K562 (cell line): ENCODE measurements at regions not wholly inside any gene's neighbourhood (a gene's known extent, or its start where the extent isn't known, plus 50 kb on each side); places are given as distances from the start of the nearest gene placed in this dataset.
A peak's percentile ranks its signal among the peaks of the same experiment; 100 is the strongest.

ENCODE experiments used
- ASH1L ChIP-seq: fragments of 450-650 bp; IDR thresholded peaks from 2 replicates; pipeline ENCODE4 v1.6.1; 2018; ENCODE audit warnings: borderline replicate concordance, mild to moderate bottlenecking, low read depth; ENCODE audit not compliant: partially characterized antibody
- CHD1 ChIP-seq: fragments of 200-600 bp; sonication (generic); IDR thresholded peaks from one replicate; pipeline ENCODE4 v1.6.1; 2012; ENCODE audit warnings: mild to moderate bottlenecking, moderate library complexity, low read length, inconsistent platforms
- CREB5 ChIP-seq: fragments of 250-450 bp; sonication (Bioruptor Pico); IDR thresholded peaks from 2 replicates; pipeline ENCODE4 v1.5.0; 2020; ENCODE audit warnings: mild to moderate bottlenecking
- GABPA ChIP-seq: fragments of 200-800 bp; sonication (Bioruptor generic); conservative IDR thresholded peaks from 2 replicates; pipeline ENCODE4 v1.6.1; 2016; ENCODE audit warnings: low read depth, missing genetic modification characterization, missing compliant biosample characterization
- HDGF ChIP-seq: fragments of 450-650 bp; IDR thresholded peaks from 2 replicates; pipeline ENCODE4 v1.6.1; 2016
- HES1 ChIP-seq: fragments of 450-650 bp; IDR thresholded peaks from 2 replicates; pipeline ENCODE4 v1.6.1; 2016; ENCODE audit warnings: low read depth, mild to moderate bottlenecking, moderate library complexity
- HEY1 ChIP-seq: fragments of 250-450 bp; sonication (Bioruptor Pico); IDR thresholded peaks from 2 replicates; pipeline ENCODE4 v1.5.0; 2020; ENCODE audit warnings: mild to moderate bottlenecking, moderate library complexity, borderline replicate concordance
- HLTF ChIP-seq: fragments of 450-650 bp; IDR thresholded peaks from 2 replicates; pipeline ENCODE4 v1.6.1; 2016
- KLF16 ChIP-seq: IDR thresholded peaks from 2 replicates; pipeline ENCODE4 v1.6.1; 2016; ENCODE audit warnings: antibody characterized with exemption
- PHF8 ChIP-seq: fragments of 200-600 bp; sonication (generic); IDR thresholded peaks from 2 replicates; pipeline ENCODE4 v1.6.1; 2012; ENCODE audit warnings: mixed run types, mild to moderate bottlenecking, inconsistent platforms, low read length, moderate library complexity, borderline replicate concordance
- PTTG1 ChIP-seq: fragments of 450-650 bp; IDR thresholded peaks from 2 replicates; pipeline ENCODE4 v1.6.1; 2016; ENCODE audit warnings: low read depth, mild to moderate bottlenecking, missing genetic modification characterization, missing compliant biosample characterization
- RHOXF2B ChIP-seq: fragments of 250-450 bp; sonication (Bioruptor Pico); conservative IDR thresholded peaks from 2 replicates; pipeline ENCODE4 v1.5.1; 2021
- SAFB ChIP-seq: fragments of 200-400 bp; formaldehyde crosslinking; IDR thresholded peaks from 2 replicates; pipeline ENCODE4 v1.6.1; 2017; ENCODE audit warnings: low read depth, low read length, borderline replicate concordance
- SMAD2 ChIP-seq: fragments of 150-350 bp; IDR thresholded peaks from 2 replicates; pipeline ENCODE4 v1.6.1; 2014; ENCODE audit warnings: low read depth, mild to moderate bottlenecking, low read length
- SNIP1 ChIP-seq: fragments of 450-650 bp; IDR thresholded peaks from 2 replicates; pipeline ENCODE4 v1.7.1; 2017; ENCODE audit warnings: low read depth, mild to moderate bottlenecking
- SOX6 ChIP-seq: fragments of 450-650 bp; IDR thresholded peaks from 2 replicates; pipeline ENCODE4 v1.6.1; 2014; ENCODE audit warnings: mild to moderate bottlenecking
- SP1 ChIP-seq: sonication (generic); formaldehyde crosslinking; IDR thresholded peaks from 2 replicates; pipeline ENCODE4 v1.8.1; 2022; ENCODE audit warnings: mild to moderate bottlenecking, missing genetic modification reagents
- TEAD1 ChIP-seq, 2 experiments: fragments of 450-650 bp in 1 of 2; sonication (generic) in 1 of 2; formaldehyde crosslinking; IDR thresholded peaks; 2 replicates each; pipeline versions ENCODE4 v1.4.0 to v1.8.0; 2020 to 2022; ENCODE audit warnings: mild to moderate bottlenecking in 2 of 2, missing genetic modification reagents in 1 of 2
- THAP12 ChIP-seq: fragments of 250-450 bp; sonication (Bioruptor Pico); IDR thresholded peaks from 2 replicates; pipeline ENCODE4 v1.9.0; 2021; ENCODE audit warnings: mild to moderate bottlenecking, inconsistent platforms
- TRIM28 ChIP-seq: fragments of 450-650 bp; IDR thresholded peaks from 2 replicates; pipeline ENCODE4 v1.6.1; 2017
- ZNF133 ChIP-seq: fragments of 250-450 bp; sonication (Bioruptor Pico); IDR thresholded peaks from 2 replicates; pipeline ENCODE4 v1.4.0; 2020; ENCODE audit warnings: mild to moderate bottlenecking
- ZNF347 ChIP-seq: fragments of 450-650 bp; formaldehyde crosslinking; IDR thresholded peaks from 2 replicates; pipeline ENCODE4 v1.4.0; 2020; ENCODE audit warnings: low read depth, mild to moderate bottlenecking, moderate library complexity
- ZNF431 ChIP-seq: sonication (generic); formaldehyde crosslinking; IDR thresholded peaks from 2 replicates; pipeline ENCODE4 v1.8.0; 2022; ENCODE audit warnings: mild to moderate bottlenecking, missing genetic modification reagents
- ZNF561 ChIP-seq: fragments of 450-650 bp; formaldehyde crosslinking; conservative IDR thresholded peaks from 2 replicates; pipeline ENCODE4 v1.4.0; 2020; ENCODE audit warnings: mild to moderate bottlenecking, moderate library complexity
- ZNF589 ChIP-seq: fragments of 200-800 bp; sonication (Bioruptor generic); IDR thresholded peaks from 2 replicates; pipeline ENCODE4 v1.6.1; 2016; ENCODE audit warnings: low read depth, missing genetic modification characterization, missing compliant biosample characterization

- TF ChIP-seq ZNF561 (CRISPR knock-in tag) (no peak), KLF16 (peak; percentile 90), PTTG1 (no peak), CHD1 (no peak), GABPA (tag) (no peak), SMAD2 (no peak), TRIM28 (peak; percentile 56; the same call in 1 of the 2 replicates), HLTF (no peak; the same call in 1 of the 2 replicates), ZNF589 (CRISPR knock-in tag) (peak; percentile 63; the same call in 1 of the 2 replicates), SP1 (no peak), HES1 (peak; percentile 91), RHOXF2B (CRISPR knock-in tag) (no peak), THAP12 (no peak), CREB5 (CRISPR knock-in tag) (no peak), TEAD1 (CRISPR knock-in tag; IDR thresholded peaks at IDR 0.05) (peak in 1 of 2 experiments; percentile 94; a peak in 2 of 4 replicates), ASH1L (no peak), ZNF347 (CRISPR knock-in tag) (no peak), PHF8 (no peak), HEY1 (CRISPR knock-in tag) (no peak), ZNF431 (CRISPR knock-in tag) (no peak), ZNF133 (CRISPR knock-in tag) (no peak), SAFB (no peak), HDGF (no peak), SNIP1 (no peak), SOX6 (peak; percentile 83)
Observed at GRCh38 chr2:12106440-12107080, 360.1 kb downstream of the LPIN1 start (continued).
